Epithelial cell of proximal tubule (primary cell): ENCODE measurements at regions not wholly inside any gene's neighbourhood (a gene's known extent, or its start where the extent isn't known, plus 50 kb on each side); places are given as distances from the start of the nearest gene placed in this dataset.

Experiments used
- DNase-seq: peaks from one replicate; pipeline ENCODE4 v3.0.0-alpha.2; 2011; ENCODE audit warnings: low read depth
- H3K4me3 ChIP-seq: 2 replicates; pipeline ENCODE4 v1.5.1; 2011; ENCODE audit warnings: low read depth, mild to moderate bottlenecking, low read length
- TF ChIP-seq, protein P1 (sequence below): conservative IDR thresholded peaks from 2 replicates; pipeline ENCODE4 v1.5.1; 2012; ENCODE audit warnings: low read depth, mild to moderate bottlenecking, low read length

DNA sequence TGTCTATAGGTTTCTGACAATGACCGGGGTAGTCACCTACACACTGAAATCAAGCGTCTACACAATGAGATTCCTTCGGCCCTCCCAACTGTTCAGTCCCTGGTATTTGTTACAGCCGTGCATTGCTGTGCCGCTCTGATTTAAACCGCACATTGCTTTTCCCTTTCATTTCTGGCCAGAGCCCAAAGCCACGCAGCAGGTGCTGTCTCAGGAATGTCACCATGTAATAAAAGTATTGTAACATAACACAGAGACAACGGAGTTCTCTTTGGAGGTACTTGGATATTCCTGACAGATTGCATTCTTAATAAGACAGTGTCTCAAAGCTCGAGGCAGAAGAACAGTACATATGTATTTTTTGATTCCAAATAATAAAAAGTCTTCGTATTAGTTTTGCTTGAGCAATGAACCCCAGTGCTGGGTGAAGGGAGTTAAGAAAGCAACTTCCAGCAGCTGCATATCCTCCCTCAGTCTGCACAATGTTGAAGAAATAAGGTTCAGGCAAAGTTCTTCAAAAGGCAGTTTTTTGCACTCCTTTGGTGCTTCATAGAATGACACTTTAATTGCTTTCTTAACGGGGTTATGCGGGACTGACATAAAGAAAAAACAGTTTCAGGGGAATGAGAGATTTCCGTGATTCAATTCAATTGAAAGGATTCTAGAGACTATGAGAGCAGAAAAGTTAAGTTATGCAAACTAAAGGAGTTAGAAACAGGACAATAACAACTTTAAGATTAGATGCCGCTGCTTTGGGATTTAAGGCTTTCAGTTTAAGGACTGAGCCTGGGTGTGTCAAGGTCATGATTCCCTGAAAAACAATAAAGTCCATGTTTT, 288.7 kb upstream of the FLRT2 start:
- no peak for DNase-seq
- H3K4me3 ChIP-seq, result no peak overlapping the region
- TF ChIP-seq, protein P1, sequence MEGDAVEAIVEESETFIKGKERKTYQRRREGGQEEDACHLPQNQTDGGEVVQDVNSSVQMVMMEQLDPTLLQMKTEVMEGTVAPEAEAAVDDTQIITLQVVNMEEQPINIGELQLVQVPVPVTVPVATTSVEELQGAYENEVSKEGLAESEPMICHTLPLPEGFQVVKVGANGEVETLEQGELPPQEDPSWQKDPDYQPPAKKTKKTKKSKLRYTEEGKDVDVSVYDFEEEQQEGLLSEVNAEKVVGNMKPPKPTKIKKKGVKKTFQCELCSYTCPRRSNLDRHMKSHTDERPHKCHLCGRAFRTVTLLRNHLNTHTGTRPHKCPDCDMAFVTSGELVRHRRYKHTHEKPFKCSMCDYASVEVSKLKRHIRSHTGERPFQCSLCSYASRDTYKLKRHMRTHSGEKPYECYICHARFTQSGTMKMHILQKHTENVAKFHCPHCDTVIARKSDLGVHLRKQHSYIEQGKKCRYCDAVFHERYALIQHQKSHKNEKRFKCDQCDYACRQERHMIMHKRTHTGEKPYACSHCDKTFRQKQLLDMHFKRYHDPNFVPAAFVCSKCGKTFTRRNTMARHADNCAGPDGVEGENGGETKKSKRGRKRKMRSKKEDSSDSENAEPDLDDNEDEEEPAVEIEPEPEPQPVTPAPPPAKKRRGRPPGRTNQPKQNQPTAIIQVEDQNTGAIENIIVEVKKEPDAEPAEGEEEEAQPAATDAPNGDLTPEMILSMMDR, result no peak

DNA sequence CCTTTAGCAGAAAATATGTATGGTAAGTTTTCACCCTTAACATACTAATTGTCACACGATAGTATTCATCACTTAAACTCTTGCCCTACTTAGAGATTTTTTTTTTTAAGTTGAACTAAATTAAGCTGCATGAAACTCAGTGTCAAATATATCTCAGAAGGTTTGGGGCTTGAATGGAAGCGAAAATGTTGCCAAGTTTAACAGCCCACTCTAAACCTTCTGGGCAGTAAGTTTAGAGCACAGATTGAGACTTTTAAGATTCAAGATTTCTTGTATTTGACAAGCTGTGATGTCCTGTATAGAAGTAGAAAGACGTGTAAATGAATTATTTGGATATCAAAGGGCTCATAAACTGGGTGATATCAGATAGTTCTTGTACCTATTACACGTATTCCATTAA, 287.3 kb upstream of the FLRT2 start:
- TF ChIP-seq, protein P1, result no peak
- H3K4me3 ChIP-seq, result no peak overlapping the region
- DNase-seq, result no peak

DNA sequence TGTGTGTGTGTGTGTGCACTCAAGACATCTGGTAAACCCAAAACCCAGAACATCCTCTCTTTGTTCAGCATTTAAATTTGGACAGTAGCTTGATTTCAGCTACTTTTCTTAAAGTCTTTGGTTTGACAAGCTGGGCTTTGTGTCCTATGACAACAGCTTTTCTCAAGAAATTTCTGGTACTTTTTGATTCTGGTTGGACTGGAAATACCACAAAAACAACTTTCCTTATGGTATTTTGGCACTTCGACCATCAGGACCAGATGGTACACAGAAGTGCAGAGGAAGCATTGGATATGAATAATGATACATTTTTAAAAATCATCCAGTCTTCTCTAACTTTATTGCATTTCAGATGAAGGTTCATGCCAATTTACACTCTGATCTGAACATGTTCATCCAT, 286.6 kb upstream of the FLRT2 start:
- DNase-seq, result no peak
- TF ChIP-seq, protein P1, result no peak
- no peak overlapping the region for H3K4me3 ChIP-seq

DNA sequence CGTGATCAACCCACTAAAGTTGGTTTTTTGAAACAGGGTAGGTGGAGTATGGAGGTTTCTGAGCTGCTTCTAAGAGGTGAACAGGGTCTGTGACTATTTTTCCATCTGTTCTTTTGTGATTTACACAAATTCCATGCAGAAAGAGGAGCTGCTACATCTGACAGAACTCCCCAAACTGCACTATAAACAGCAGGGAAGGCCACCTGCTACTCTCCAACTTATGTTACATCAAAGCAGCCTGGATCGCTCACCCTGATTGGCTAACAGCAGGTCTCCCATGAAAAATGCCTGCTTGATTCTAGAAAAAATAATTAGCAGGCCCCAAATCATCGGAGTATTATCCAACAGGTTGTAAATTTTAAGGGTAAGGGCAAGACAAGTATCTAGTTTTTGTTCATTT, 282.9 kb upstream of the FLRT2 start:
- TF ChIP-seq, protein P1, result no peak
- no peak overlapping the region for H3K4me3 ChIP-seq
- DNase-seq, result no peak

DNA sequence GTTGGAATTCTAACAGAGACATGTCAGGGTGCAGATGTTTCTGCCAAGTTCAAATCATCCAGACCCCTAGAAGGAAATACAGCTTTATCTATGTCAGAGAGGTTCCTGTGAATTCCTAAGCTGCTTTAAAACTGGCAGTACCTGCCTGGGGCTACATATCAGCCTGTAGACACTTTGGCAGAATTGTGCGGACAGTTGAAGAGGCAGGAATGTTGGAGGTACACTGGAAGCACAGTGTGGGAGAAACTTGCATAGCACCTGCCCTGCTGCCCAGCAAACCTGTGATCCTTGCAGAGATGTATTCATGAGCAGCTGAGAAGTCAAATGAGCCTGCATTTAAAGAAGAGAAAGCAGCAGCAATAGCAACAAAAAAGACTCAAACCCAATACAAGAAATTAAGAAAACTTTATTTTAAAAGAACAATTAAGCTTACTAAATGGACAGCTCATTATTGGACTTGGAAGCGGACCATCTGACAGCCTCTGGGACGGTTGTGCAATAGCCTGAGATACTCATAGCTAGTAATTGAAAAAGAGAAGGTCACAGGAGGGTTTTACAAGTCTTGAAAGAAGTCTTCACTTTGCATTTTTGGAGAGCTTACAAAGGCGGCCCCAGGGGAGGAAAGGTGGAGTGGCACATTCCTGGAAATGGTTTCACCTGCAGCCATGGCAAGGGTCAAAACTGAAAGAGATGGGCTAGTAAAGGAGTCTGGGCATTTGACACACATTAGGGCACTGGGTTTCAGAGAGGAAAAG, 280.9 kb upstream of the FLRT2 start:
- DNase-seq, result no peak
- H3K4me3 ChIP-seq, result no peak overlapping the region
- TF ChIP-seq, protein P1, result no peak

DNA sequence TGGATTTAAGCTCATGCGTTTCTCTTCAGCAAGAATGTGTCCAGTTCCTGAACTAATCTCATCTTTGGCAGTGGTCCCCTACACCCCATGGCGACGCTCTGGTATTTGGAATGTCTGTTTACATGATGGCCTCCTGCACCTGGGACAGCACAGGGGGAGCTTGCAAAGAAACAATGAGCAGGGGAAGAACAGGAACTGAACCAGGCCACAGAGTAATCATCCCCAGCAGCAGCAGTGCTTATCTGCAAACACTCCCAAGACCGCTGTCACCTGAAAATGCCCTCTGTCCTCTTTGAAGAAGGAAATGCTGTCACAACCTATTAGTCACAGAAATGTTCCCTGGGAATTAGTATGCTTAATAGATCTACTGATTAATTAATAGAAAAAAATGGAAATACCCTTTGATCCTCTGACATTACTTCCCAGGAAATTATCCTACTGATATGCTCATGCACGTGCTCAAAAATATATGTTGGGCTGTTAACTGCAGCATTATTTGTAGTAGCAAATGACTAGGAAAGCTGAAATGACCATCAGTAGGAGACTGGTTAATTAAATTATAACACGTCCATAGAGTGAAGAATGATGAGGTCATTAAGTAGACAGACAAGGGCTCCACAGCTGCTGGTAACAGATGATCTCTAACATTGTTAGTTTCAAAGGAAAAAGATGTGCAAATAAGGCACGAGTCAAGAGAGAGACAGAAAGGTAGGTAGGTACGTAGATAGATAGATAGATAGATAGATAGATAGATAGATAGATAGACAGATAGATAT, 279.3 kb upstream of the FLRT2 start:
- DNase-seq, result no peak
- H3K4me3 ChIP-seq, result no peak overlapping the region
- TF ChIP-seq, protein P1, result no peak
